ENCODE measurements at regions not wholly inside any gene's neighbourhood (a gene's known extent, or its start where the extent isn't known, plus 50 kb on each side); places are given as distances from the start of the nearest gene placed in this dataset.

- Histone ChIP-seq H3K4me1 (peaks cover 4% of the 10 kb centered on the region), H3K9me3 (no peaks in the 10 kb centered on the region), H3K36me3 (no peaks in the 10 kb centered on the region), H3K27ac (no peak overlapping the region), H3K27me3 (no peaks in the 10 kb centered on the region), H3K4me3 (no peak overlapping the region)
- TF ChIP-seq, protein P1, sequence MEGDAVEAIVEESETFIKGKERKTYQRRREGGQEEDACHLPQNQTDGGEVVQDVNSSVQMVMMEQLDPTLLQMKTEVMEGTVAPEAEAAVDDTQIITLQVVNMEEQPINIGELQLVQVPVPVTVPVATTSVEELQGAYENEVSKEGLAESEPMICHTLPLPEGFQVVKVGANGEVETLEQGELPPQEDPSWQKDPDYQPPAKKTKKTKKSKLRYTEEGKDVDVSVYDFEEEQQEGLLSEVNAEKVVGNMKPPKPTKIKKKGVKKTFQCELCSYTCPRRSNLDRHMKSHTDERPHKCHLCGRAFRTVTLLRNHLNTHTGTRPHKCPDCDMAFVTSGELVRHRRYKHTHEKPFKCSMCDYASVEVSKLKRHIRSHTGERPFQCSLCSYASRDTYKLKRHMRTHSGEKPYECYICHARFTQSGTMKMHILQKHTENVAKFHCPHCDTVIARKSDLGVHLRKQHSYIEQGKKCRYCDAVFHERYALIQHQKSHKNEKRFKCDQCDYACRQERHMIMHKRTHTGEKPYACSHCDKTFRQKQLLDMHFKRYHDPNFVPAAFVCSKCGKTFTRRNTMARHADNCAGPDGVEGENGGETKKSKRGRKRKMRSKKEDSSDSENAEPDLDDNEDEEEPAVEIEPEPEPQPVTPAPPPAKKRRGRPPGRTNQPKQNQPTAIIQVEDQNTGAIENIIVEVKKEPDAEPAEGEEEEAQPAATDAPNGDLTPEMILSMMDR (IDR thresholded peaks at IDR 0.05): no peak
- TF ChIP-seq POLR2AphosphoS5 (IDR thresholded peaks at IDR 0.05; ENCODE audit: insufficient read depth in 1 of 2, low read depth in 1 of 2): no peak
- no peak for TF ChIP-seq POLR2A (IDR thresholded peaks at IDR 0.05)
- no peak for DNase-seq (ENCODE audit: extremely low spot score in 2 of 2)
- intact Hi-C loops (cut with DNase I): loop anchor here (10.0 kb wide), 1 partner anchor 78 kb away; no protein-coding TSS in a partner anchor
Measured at GRCh38 chr15:39497016-39497758, 83.7 kb upstream of the THBS1 start.

GRCh38 chr15:39497759-39498565, 82.9 kb upstream of the THBS1 start:
- Histone ChIP-seq H3K27ac (no peak overlapping the region), H3K4me3 (no peak overlapping the region), H3K36me3 (no peaks in the 10 kb centered on the region), H3K27me3 (no peaks in the 10 kb centered on the region), H3K4me1 (peaks cover 7% of the 10 kb centered on the region), H3K9me3 (no peaks in the 10 kb centered on the region)
- TF ChIP-seq, protein P1 (IDR thresholded peaks at IDR 0.05): no peak
- TF ChIP-seq POLR2AphosphoS5 (IDR thresholded peaks at IDR 0.05; ENCODE audit: insufficient read depth in 1 of 2, low read depth in 1 of 2) (no peak), POLR2A (IDR thresholded peaks at IDR 0.05) (no peak)
- DNase-seq (ENCODE audit: extremely low spot score in 2 of 2): no peak
- intact Hi-C loops (cut with DNase I): loop anchor here (10.0 kb wide), 1 partner anchor 77 kb away; no protein-coding TSS in a partner anchor

DNA sequence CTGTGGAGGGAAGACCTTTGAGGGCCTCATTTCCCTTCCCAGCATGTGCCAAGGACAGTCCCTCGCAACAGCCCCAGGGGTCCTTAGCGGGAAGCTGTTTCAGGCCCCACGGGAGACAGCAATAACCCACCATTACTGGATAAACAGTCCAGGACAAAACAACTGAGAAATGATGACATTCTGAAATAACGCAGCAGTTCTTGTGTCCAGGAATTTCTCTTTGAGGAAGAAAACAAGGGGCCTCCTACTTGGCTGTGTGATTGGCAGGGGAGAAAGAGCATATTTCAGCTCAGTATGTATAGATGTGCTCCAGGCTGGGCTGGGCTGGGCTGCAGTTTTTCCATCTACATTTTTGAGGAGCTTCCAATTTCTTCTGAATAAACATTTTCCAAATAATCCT, 82.2 kb upstream of the THBS1 start:
- TF ChIP-seq, protein P1 (IDR thresholded peaks at IDR 0.05): no peak
- TF ChIP-seq POLR2AphosphoS5 (IDR thresholded peaks at IDR 0.05; ENCODE audit: insufficient read depth in 1 of 2, low read depth in 1 of 2) (no peak), POLR2A (IDR thresholded peaks at IDR 0.05) (no peak)
- Histone ChIP-seq H3K27ac (no peak overlapping the region), H3K9me3 (no peaks in the 10 kb centered on the region), H3K27me3 (no peaks in the 10 kb centered on the region), H3K4me1 (peaks cover 14% of the 10 kb centered on the region), H3K4me3 (no peak overlapping the region), H3K36me3 (no peaks in the 10 kb centered on the region)
- no peak for DNase-seq (ENCODE audit: extremely low spot score in 2 of 2)
- intact Hi-C loops (cut with DNase I): loop anchor here (10.0 kb wide), 1 partner anchor 76 kb away; no protein-coding TSS in a partner anchor

GRCh38 chr15:39499042-39499441, 81.8 kb upstream of the THBS1 start:
- H3K4me1 ChIP-seq: peaks cover 15% of the 10 kb centered on the region
- H3K27me3 ChIP-seq: no peaks in the 10 kb centered on the region
- DNase-seq (ENCODE audit: extremely low spot score in 2 of 2): no peak
- intact Hi-C loops (cut with DNase I): loop anchor here (10.0 kb wide), 1 partner anchor 76 kb away; no protein-coding TSS in a partner anchor
- H3K4me3 ChIP-seq: no peak overlapping the region
- TF ChIP-seq POLR2A (IDR thresholded peaks at IDR 0.05): no peak
- TF ChIP-seq POLR2AphosphoS5 (IDR thresholded peaks at IDR 0.05; ENCODE audit: insufficient read depth in 1 of 2, low read depth in 1 of 2): no peak
- TF ChIP-seq, protein P1 (IDR thresholded peaks at IDR 0.05): no peak
- no peak overlapping the region for H3K27ac ChIP-seq
- H3K9me3 ChIP-seq: no peaks in the 10 kb centered on the region
- H3K36me3 ChIP-seq: no peaks in the 10 kb centered on the region

All from vagina (tissue), 2 donors.